ENCODE measurements at regions not wholly inside any gene's neighbourhood (a gene's known extent, or its start where the extent isn't known, plus 50 kb on each side); places are given as distances from the start of the nearest gene placed in this dataset.
A peak's percentile ranks its signal among the peaks of the same experiment; 100 is the strongest.

DNA sequence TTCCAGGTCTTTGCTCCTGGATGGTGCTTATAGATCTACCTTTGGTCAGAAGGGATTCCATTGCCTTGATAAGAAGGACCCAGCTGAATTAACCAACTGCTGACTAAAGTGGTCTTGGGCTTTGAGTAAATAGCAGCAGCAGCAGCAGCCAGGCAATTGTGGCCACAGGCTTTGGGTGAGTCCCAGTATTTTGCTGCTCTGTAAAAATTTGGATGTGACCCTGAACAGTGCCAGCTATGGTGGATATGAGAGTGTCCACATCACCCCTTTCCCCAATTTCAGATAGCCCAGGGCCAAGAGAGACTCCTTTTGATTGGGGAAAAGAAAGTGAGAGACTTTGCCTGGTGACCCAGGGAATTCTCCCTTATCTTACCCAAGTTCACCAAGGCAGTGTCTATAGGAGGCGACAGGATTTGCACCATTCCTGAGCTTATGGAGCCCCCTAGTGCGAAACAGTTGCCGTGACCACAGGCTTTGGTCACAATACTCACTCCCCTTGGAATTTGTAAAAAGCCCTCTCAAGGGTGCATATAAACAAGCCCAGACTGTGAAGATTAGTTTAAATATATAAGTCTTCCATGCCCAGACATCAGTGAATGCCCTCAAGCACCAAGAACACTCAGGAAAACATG lies 518.0 kb downstream of the TMA16 start:
- WGBS, 5 donors, result 0 to 8% (median 2%) methylated on average over 3 of the region's 3 CpGs
- intact Hi-C loops (cut with DNase I; ENCODE audit: low total_unique reads), result loop anchor here (10.0 kb wide), 1 partner anchor 458 kb away; no protein-coding TSS in a partner anchor
- Histone ChIP-seq H3K27me3 (no peaks in the 10 kb centered on the region), H3K27ac (no peak overlapping the region), H3K4me3 (no peak overlapping the region), H3K4me1 (no peaks in the 10 kb centered on the region), H3K36me3 (no peaks in the 10 kb centered on the region), H3K9me3 (no peaks in the 10 kb centered on the region)
- TF ChIP-seq, protein P1, sequence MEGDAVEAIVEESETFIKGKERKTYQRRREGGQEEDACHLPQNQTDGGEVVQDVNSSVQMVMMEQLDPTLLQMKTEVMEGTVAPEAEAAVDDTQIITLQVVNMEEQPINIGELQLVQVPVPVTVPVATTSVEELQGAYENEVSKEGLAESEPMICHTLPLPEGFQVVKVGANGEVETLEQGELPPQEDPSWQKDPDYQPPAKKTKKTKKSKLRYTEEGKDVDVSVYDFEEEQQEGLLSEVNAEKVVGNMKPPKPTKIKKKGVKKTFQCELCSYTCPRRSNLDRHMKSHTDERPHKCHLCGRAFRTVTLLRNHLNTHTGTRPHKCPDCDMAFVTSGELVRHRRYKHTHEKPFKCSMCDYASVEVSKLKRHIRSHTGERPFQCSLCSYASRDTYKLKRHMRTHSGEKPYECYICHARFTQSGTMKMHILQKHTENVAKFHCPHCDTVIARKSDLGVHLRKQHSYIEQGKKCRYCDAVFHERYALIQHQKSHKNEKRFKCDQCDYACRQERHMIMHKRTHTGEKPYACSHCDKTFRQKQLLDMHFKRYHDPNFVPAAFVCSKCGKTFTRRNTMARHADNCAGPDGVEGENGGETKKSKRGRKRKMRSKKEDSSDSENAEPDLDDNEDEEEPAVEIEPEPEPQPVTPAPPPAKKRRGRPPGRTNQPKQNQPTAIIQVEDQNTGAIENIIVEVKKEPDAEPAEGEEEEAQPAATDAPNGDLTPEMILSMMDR (IDR thresholded peaks at IDR 0.05), result peak in 5 of 7 experiments; percentile 18 to 65 (median 24)
- TF ChIP-seq POLR2A (IDR thresholded peaks at IDR 0.05), result no peak
- no peak for TF ChIP-seq EP300 (IDR thresholded peaks at IDR 0.05)
- no peak for TF ChIP-seq POLR2AphosphoS5 (IDR thresholded peaks at IDR 0.05)
- peak; percentile 48 to 66 for DNase-seq

DNA sequence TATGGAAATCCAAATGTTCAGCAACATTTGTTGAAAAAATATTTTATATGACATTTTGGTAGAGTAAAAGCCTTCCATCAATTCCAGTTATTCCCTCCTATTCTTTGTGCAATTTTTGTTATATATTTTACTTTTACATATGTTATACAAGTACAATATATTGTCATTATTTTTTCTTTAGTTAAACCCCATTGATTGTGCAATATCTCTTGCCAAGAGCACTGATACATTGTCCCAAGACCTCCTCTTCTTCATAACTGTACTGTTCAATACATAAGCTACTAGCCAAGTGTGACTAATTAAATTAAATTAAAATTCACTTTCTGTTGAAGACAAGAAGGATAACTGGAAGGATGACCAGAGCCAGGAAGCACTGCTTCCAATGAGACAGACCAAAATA lies 527.5 kb downstream of the TMA16 start:
- intact Hi-C loops (cut with DNase I; ENCODE audit: low total_unique reads), result no loop called here
- Histone ChIP-seq H3K4me3 (no peak overlapping the region), H3K36me3 (no peaks in the 10 kb centered on the region)

DNA sequence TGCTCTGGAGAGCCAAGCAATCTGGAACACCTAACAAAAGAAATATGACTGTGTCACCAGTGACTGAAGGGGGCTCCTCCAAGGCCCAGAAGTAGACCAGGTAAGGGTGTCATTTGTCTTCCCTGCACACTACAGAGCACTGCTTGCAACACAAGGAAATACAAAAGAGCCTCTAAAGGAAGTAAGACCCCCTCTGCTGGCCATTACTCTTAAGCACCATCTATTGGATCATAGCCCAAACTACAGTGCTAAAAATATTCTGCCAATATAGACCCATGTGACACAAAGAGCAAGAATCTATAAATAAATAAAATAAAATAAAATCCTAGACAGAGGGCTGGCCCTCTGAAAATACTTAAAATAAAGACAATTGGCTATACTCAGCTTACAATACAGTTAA lies 528.7 kb downstream of the TMA16 start:
- no peaks in the 10 kb centered on the region for H3K27me3 ChIP-seq
- DNase-seq, result no peak
- no peak overlapping the region for H3K4me3 ChIP-seq
- TF ChIP-seq POLR2A (IDR thresholded peaks at IDR 0.05) (no peak), EP300 (IDR thresholded peaks at IDR 0.05) (no peak), POLR2AphosphoS5 (IDR thresholded peaks at IDR 0.05) (no peak)
- TF ChIP-seq, protein P1 (IDR thresholded peaks at IDR 0.05), result no peak
- no peak overlapping the region for H3K27ac ChIP-seq
- H3K36me3 ChIP-seq, result no peaks in the 10 kb centered on the region
- peaks cover 3 to 15% (median 9%) of the 10 kb centered on the region in 4 donors for H3K9me3 ChIP-seq
- intact Hi-C loops (cut with DNase I; ENCODE audit: low total_unique reads), result no loop called here
- H3K4me1 ChIP-seq, result no peaks in the 10 kb centered on the region

More for the DNA sequence above, 527.5 kb downstream of the TMA16 start:
- no peak for TF ChIP-seq EP300 (IDR thresholded peaks at IDR 0.05)
- no peak for TF ChIP-seq POLR2A (IDR thresholded peaks at IDR 0.05)
- Histone ChIP-seq H3K9me3 (peaks cover 3 to 15% (median 9%) of the 10 kb centered on the region in 4 donors), H3K27me3 (no peaks in the 10 kb centered on the region), H3K27ac (no peak overlapping the region), H3K4me1 (no peaks in the 10 kb centered on the region)
- no peak for DNase-seq

DNA sequence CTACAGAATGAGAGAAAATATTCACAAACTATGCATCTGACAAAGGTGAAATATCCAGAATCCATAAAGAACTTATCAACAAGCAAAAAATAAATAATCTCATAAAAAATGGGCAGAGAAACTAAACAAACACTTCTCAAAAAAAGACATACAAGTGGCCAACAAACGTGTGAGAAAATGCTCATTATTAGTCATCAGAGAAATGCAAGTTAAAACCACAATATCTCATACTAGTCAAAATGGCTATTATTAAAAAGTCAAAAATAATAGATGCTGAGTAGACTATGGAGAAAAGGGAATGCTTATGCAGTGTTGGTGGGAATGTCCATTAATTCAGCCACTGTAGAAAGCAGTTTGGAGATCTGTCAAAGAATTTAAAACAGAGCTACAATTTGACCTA lies 533.3 kb downstream of the TMA16 start:
- Histone ChIP-seq H3K27me3 (no peaks in the 10 kb centered on the region), H3K4me1 (no peaks in the 10 kb centered on the region), H3K27ac (no peak overlapping the region), H3K9me3 (peaks cover 3 to 15% (median 10%) of the 10 kb centered on the region in 4 donors), H3K36me3 (no peaks in the 10 kb centered on the region), H3K4me3 (no peak overlapping the region)
- intact Hi-C loops (cut with DNase I; ENCODE audit: low total_unique reads), result no loop called here
- no peak for TF ChIP-seq EP300 (IDR thresholded peaks at IDR 0.05)
- DNase-seq, result no peak
- 23 to 59% (median 49%) methylated on average over 1 of the region's 1 CpG for WGBS, 5 donors

DNA sequence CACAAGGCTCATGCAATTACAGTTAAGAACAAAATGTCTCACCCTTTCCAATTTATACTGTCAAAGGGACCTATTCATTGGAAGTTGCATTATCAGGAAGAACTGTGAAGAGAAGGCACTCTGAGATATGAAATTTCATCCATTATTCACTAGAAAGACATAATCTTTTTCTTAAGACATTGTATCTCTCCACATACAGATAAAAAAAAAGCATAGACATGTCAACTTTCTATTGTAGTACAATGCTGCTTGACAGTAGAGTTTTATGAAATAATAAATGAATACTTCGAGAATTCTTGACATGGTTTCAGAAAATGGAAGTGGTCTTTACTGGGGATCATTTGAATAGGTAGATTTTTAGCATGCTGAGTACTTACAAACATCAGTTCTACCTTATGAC lies 545.0 kb downstream of the TMA16 start:
- Histone ChIP-seq H3K36me3 (no peaks in the 10 kb centered on the region), H3K27me3 (no peaks in the 10 kb centered on the region), H3K27ac (no peak overlapping the region), H3K9me3 (peaks cover 0 to 25% (median 16%) of the 10 kb centered on the region in 4 donors), H3K4me1 (no peaks in the 10 kb centered on the region), H3K4me3 (no peak overlapping the region)
- WGBS, 5 donors, result 20 to 40% (median 21%) methylated on average over 1 of the region's 1 CpG
- no peak for DNase-seq
- TF ChIP-seq POLR2AphosphoS5 (IDR thresholded peaks at IDR 0.05), result no peak
- no peak for TF ChIP-seq POLR2A (IDR thresholded peaks at IDR 0.05)
- TF ChIP-seq, protein P1 (IDR thresholded peaks at IDR 0.05), result no peak
- no peak for TF ChIP-seq EP300 (IDR thresholded peaks at IDR 0.05)
- intact Hi-C loops (cut with DNase I; ENCODE audit: low total_unique reads), result no loop called here

Data from stomach (tissue), 8 donors.